Fibroblast of the conjunctiva (primary cell): ENCODE measurements at regions not wholly inside any gene's neighbourhood (a gene's known extent, or its start where the extent isn't known, plus 50 kb on each side); places are given as distances from the start of the nearest gene placed in this dataset.

ENCODE experiments used
- DNase-seq: peaks from one replicate; pipeline ENCODE4 v3.0.0-alpha.2; 2010; ENCODE audit warnings: low read depth

DNA sequence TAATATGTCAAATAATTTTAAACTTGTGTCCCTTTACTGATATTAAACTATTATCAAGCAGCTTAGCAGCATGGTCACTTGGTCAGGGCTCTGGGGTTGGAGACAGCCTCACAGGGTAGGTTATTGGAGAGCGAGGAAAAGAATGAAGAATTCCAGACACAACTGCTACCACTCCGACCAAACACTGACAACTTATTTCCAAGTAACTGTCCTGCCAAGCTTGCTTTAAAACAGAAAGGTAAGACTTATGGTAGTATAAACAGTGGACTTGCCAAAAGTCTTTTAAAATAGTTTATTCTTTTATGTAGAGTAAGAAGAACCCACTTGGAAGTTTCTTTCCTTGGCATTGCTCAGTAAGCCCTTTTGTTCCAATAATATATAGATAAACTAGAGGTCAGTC is 364.1 kb downstream of the DEPDC1B start:
- DNase-seq, result no peak

DNA sequence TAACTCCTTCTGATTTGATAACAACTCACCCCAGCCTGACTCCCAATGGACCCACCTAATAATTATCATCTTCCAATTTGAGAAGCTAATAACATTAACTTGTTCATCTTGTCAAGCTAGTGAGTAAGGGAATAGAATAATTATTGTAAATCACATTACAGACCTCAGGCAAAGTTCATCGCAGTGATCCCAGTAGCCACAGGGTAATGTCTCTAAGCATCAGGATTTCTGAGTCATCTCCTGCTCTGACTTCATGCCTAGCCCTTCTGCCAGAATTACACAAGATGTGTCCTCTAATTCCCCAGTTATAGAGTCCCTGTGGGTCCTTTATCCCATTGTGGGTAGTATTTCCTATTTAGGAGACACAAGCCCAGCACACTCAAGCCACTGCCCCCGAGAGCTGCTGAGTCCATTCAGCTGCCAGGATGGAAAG is 365.7 kb downstream of the DEPDC1B start:
- peak; percentile 43 for DNase-seq

DNA sequence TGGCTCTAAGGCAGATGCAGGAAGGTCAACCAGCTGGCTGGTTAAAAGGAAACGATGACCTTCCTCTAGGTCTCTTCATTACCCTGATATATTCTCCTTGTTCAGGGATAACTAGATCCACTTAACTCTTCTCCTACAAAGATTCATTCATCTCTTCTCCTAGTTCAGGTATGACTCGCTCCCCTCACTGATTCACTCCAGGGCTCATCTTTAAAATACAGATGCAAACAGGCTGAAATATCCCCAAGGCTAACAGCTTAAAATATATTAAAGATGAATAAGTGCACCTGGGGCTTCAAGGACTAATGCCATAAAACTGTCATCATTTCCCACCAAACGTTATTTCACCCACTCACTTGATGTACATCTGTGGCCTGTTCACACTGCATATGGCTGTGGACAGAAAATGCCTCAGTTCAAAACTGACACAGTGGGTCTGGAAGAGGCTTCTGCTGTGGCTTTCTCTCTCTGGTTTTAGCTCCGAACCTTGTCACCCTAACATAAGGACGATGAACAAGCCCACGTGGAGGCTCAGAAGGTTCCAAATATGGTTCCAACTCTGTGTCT is 366.9 kb downstream of the DEPDC1B start:
- no peak for DNase-seq

DNA sequence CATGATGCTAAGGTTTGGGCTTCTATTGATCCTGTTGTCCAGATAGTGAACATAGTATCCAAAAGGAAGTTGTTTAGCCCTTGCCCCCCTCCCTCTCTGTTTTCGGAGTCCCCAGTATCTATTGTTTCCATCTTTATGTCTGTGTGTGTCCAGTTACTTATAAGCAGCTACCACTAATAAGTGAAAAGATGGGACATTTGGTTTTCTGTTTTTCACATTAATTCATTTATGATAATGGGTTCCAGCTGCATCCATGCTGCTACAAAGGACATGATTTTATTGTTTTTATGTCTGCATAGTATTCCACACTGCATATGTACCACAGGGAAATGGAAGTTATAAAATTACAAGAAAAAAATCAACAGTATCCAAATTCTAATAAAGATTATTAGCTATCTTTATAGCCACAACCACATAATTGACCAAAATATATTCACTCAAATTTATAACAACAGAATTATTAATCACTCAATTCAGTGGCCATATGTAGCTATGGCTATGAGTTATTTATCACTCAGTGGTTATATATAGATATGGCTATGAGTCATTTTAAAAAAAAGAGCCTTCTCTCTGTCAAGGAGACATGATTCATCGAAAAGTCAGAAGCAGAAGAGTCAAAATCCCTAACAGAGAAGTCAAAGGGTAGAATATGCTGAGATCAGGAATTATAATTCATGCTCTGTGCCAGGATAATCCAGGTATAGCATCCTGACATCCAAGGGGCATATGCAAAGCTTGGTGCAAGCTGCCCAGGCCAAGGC is 367.5 kb downstream of the DEPDC1B start:
- no peak for DNase-seq

DNA sequence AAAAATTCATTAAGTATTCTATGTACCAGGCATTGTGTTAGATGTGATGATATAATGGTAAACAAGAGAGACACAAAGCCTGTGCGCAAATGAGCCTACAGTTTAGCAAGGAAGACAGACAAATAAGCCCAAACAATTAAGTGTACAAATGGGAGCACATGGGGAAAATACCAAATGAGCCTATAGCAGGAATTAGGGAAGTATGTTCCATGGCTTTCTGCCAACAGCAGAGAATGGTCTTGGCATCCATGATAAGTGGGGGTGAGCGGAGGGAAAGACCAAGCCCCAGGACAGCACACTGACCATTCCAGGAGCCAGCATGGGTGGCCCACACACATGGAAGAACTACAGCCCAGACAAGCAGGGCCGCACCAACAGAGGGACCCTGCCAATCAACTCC is 369.7 kb downstream of the DEPDC1B start:
- no peak for DNase-seq

DNA sequence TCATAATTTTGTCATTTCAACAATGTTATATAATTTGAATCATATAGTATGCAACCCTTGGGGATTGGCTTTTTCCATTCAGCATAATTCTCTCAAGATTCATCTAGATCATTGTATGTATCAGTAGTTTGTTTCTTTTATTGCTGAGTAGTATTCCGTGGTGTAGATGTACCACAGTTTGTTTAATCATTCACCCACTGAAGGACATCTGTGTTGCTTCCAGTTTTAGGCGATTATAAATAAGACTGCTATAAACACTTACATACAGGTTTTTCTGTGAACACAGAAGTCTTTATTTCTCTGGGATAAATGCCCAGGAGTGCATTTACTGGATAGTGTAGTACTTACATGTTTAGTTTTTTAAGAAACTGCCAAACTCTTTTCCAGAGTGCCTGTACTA is 374.1 kb downstream of the DEPDC1B start:
- no peak for DNase-seq

DNA sequence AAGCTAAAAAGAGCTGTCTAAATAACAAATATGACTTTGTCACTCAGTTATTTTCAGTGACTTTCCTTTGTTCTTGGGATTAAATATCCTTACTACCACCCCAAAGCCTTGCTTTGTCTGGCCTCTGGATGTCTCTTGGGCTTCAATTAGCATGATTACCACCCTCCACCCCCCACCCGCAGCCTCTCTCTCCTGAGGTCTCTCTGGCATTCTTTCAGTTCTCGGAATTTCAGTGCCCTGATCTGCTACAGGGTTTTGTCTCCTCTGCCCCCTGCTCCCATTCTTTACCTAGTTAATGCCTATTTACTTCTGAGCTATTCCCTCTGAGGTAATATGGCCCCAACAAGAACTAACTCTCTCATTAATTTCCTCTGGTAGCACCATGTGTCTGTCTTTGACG is 376.4 kb downstream of the DEPDC1B start:
- DNase-seq, result no peak

DNA sequence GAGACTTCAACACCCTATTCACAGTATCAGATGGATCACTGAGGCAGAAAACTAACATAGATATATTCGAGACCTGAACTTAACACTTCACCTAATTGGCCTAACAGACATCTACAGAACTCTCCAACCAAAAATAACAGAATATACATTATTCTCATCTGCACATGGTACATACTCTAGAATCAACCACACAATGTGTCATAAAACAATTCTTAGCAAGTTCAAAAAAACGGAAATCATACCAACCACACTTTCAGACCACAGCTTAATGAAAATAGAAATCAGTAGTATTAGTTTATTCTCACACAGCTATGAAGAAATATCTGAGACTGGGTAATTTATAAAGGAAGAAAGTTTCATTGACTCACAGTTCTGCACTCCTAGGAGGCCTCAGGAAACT is 387.9 kb downstream of the DEPDC1B start:
- no peak for DNase-seq

DNA sequence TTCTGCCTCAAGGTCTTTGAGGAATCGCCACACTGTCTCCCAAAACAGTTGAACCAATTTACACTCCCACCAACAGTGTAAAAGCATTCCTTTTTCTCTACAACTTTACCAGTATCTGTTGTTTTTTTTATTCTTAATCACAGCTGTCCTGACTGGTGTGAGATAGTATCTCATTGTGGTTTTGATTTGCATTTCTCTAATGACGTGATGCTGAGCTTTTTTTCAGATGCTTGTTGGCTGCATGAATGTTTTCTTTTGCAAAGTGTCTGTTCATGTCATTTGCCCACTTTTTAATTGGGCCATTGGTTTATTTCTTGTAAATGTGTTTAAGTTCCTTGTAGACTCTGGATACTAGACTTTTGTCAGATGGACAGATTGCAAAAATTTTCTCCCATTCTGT is 400.0 kb downstream of the DEPDC1B start:
- DNase-seq, result no peak

DNA sequence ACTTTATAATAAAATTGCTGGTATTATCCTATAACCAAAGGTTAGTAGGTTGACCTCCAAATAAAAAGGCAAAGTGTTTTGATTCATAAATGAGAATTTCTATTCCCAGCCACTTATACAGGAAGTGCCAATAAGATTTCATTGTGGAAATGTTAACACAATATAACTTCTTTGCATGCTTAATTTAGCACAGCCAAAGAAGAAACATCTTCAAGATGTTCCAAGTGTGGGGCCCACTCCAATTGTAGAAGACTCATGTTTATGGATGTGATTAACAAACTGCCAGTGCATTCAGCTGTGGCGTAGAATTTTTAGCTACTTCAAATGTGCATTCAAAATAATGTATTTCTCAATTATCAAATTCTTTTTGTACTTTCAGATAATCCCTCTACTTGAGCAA is 402.3 kb downstream of the DEPDC1B start:
- no peak for DNase-seq

DNA sequence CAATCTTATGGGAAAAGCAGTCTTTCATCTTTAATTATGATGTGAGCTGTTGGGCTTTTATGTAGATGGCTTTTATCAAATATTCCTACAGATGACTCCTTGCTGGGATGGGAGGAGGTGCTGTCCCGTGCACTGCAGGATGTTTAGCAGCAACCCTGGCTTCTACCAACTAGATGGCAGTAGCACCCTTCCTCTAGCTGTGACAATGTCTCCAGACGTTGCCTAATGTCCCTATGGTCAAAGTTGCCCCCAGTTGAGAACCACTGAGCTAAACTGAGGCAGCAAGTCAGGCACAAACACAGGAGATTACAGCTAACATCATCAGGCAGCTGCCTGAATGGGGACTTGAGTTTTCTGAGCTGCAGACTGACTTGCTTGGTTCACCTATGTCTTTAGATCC is 401.9 kb upstream of the PDE4D start:
- DNase-seq, result no peak

DNA sequence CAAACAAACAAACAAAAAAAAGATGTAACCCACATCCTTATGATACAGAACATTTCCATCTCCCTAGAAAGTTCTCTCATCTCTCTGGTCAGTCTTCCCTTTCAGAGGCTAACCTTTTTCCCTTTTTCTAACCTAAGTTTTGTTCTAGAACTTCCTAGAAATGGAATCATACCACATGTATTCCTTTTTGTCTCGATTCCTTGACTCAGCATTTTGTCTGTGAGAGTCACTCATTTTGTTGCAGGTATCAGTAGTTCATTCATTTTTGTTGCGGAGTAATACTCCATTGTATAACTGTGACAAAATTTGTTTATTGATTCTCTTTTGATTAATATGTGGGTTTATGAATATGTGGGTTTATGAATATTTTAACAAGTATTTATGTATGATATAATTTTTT is 400.0 kb upstream of the PDE4D start:
- DNase-seq, result no peak

DNA sequence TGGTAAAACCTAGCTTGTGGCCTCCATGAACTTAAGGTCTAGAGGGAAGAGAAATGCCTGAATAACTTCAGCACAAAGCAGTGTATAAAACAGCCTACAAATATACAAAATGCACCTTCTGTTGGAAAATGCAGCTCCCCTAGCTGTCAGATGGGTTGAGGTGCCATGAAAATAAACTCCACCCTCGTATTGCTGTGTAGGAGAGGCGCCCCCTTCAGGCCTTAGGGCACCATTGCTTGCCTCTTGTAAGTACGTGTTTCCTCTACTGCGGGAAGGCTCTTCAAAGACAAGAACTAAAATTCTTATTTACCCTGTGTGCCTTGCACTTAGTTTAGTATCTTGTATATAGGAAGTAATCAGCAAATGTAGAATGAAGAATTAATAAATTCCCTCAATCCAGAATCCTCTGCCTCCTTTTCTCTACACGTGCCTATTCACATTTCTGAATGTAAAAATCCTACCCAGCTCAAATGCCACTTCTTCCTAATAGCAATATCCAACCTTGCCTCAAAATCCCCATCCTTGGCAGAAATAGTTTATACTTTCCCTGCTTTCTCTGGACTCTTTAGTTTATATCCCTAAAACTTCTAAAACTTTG is 393.7 kb upstream of the PDE4D start:
- peak; percentile 47 for DNase-seq

DNA sequence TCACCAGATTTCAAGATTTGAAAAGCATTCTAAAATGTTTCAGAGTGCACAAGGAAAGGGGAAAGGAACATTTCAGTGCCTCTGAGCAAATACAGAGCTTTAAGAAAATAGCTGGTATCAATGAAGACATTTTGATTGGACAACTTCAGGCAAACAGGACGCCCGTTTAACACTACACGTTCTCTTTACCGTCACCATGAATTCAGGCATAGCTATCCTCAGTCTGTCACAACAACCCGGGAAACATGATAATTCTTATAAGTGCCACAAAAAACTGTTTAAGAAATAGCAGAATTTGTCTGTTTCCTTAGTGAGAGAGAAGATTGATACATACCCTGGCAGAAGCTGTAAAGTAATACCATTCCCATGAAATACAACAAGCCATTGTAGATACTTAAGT is 392.4 kb upstream of the PDE4D start:
- DNase-seq, result no peak

DNA sequence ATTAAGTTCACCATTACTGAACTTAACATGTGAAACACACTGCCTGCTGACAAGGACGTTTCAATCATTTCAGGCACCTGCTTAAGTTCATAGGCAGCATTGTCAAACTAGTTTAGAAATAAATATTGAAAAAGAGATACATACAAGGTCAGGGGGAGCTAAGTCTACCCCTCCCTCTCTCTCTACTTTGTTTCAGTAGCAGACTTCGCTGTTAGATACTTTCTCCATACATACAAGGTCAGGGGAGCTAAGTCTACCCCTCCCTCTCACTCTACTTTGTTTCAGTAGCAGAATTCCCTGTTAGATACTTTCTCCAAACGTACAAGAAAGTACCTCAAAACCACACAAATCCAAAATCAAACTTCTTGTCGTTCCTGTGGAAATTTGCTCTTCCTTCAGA is 387.4 kb upstream of the PDE4D start:
- no peak for DNase-seq

DNA sequence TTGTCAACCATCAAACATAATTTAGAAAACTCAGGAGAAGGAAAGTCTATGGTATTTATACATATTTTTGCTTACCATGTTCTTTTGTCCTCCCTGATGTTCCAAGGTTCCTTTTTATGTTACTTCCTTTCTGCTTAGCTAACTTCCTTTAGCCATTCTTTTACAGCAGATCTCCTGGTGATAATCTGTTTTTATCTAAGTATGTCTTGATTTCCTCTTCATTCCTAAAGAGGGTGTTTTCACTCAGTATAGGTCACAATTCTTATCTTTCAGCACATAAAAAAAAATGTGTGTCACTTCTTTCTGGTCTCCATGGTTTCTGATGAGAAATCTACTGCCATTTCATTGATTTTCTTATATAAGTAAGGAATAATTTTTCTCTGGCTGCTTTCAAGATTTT is 384.4 kb upstream of the PDE4D start:
- DNase-seq, result no peak

DNA sequence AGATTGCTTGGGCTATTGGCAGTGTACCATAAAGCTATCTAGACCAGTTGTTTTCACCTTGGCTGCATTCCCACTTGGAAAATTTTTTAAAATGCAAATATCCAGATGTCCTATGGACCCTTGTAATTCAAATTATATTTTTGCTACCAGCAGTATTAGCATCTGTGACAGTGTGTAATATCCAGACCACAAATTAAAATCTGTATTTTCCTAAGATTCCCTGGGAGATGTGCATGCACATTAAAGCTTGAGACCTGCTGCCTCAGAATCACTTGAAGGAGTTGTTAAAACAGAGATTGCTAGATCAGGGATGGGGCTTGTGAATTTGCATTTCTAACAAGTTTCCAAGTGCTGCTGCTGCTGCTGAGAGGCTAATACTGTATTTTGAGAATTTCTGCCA is 381.2 kb upstream of the PDE4D start:
- DNase-seq, result no peak

DNA sequence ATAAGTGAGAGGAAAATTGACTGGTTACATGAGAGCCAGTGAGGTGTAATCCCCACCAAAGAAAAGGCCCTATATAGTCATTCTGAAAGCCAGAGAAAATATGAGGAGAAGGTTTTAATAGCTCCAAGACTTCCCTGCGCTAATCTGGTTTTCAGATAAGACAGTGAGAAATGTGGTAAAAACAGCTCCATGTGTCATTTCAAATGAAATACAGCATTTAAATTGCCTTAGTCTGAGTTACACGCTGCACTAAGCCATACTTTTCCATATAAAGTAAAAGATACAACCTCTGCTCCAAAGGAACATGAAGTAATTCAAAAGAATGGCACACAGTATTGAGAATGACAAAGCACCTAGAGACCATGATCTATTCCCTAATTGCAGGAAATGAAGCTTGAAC is 378.0 kb upstream of the PDE4D start:
- DNase-seq, result no peak

DNA sequence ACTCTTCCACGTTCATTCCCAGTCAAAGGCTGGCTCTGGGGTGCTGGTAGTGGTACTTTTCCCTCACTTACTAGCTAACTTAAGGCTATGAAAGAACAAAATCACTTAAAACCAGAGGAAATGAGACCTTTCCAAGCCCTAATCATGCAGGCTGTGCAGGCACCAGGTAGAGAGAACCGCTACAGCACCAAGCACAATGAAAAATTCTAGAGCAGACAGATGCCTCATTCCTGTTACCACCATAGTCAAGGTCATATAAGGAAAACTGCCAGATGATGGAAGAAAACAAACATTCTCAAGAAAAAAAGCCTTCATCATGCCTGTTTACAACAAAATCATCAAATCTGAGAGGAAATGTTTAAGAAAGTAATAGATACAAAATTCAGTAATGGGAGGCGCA is 374.4 kb upstream of the PDE4D start:
- DNase-seq, result no peak

DNA sequence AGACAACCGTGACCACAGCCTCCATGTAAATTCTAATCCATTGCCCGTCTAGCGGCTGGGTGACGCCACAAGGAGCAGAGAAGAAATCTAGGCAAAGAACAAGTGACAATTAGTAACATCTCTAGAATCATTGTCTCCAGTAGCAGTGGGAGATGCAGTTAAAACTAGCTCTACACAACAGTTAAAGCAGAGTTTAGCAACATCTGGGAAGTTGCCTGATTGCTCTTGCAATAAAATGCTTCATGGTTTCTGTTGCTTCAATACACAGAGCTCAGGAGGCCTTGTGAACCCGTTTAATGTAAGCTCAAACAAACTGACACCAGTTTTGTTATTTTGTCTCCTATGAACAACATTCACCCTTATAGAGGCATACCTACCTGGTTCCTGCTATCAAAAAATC is 369.8 kb upstream of the PDE4D start:
- no peak for DNase-seq

DNA sequence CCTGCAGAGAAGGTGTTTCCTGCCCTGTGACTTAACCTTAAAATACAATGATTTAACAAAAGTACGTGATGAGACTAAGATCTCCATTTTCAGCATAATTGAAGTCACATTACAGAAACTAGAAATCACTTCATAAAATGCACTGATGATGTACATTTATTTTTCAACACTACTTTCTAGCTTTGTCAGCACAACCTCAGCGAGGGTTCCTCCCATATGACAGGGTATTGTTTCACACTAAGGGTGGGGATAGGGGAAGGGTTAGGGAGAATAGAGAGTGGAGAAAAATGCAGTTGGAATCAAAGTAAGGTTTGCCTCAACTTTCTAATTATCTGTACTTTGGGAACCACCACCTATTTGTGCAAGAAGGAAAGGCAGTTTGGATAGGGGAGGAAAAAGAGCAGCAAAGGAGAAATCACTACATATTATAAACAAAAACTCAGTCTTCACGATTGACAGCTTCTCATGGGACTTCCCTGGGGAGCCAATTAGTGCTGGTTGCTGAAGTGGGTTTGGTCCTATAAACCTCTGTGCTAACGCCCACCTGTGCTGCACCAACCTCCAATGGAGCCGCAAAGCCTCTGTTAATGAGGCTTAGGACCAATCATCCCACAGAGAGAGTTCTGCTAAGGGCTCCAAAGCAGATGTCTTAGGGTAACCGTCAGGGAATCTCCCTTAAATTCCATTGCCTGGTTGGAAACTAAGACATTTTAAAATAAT is 369.2 kb upstream of the PDE4D start:
- no peak for DNase-seq

DNA sequence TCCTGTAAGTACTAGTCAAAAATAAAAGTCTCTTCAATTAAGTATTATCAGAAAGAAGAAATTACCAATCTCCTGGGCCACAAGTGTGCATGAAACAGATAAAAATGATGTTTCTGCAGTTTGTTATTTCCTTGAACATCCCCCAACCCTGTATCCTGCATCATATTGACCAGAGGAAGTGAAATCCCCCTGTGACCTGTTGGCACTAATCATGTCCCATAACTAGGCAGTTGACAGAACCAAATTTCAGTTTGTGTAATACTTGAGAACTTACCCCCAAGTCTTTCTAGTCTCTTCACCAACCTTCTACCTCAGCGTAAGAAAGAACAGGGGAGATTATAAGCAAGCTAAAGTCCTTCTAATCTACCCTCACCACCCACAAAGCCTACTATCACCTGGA is 368.2 kb upstream of the PDE4D start:
- no peak for DNase-seq

DNA sequence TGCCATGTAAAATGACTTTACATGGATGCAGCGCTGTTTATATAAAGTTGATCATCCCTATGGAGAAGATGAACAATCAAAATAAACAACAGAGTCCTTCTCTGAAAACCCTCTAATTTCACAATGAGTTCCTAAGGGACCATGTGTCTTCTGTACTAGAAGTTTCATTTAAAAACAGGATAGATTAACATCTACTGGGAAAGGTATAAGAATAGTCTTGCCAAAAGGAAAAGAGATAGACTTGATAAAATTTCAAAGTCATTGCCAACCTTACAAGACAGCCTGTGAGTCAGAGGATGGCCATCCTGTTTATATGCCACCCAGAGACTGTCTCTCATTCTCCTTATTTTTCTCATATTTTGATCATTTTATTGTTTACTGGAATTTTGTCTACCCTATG is 367.1 kb upstream of the PDE4D start:
- no peak for DNase-seq
